DMS153 treated with DMSO at 0.1 percent for 48 hours (cell line): ENCODE measurements at regions not wholly inside any gene's neighbourhood (a gene's known extent, or its start where the extent isn't known, plus 50 kb on each side); places are given as distances from the start of the nearest gene placed in this dataset.

Experiments used
- DNase-seq: peaks from one replicate; lab custom pipeline; 2025; ENCODE audit not compliant: unreplicated experiment; lab: John Stamatoyannopoulos, UW

DNA sequence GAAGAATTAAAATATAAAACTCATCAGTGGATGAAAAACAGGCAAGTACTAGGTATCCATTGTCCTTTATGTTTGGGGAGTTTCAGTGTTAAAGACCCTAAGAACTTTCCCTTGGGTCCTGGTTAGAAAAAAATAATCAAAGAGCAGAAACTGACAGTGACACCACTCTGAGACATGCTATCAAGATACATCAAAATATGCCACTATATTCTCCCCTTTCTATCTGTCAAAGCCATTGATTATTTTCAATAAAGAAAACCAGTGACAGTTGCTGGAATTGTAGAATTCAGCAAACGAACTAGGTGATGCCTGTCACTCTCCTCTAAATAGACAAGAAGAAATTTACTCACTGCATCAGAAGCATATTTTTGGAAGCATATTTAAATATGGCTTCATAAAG lies 496.7 kb upstream of the CFAP20DC start:
- DNase-seq: no peak

DNA sequence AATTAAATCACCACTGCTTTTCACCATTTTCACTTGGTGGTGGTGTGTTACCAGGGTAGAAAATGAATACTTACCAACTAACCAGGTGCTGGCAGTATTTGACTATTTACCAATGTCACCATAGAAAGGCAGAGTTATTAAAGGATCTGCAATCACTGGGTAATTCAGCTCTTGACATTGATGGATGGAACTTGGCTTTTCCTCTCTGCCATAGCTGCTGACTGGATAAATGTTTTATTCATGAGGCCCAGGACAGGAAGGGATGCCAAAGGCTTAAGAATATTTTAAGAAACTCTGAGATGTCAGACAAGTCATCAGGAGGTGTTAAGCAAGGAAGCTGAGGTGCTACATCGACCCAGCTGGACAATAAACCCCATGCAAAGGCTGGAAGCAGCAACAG lies 495.5 kb upstream of the CFAP20DC start:
- peak; percentile 10 for DNase-seq

DNA sequence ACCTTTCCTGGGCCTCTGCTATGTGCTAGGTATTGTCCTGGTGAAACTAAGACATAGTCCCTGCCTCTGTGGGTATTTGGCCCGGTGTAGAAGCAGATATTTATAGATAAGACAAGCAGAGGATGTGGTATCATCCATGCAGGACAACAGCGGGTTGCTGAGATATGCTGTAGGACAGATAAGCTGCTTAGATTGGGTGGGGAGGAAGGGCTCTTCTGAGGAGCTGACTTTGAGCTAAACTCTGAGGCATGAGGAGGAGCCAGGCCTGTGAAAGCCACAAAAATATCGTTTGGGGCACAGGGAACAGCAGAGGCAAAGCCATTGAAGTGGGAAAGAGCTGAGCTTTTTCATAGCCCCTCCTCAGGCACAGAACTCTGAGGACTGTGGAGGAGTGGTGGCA lies 492.5 kb upstream of the CFAP20DC start:
- no peak for DNase-seq

DNA sequence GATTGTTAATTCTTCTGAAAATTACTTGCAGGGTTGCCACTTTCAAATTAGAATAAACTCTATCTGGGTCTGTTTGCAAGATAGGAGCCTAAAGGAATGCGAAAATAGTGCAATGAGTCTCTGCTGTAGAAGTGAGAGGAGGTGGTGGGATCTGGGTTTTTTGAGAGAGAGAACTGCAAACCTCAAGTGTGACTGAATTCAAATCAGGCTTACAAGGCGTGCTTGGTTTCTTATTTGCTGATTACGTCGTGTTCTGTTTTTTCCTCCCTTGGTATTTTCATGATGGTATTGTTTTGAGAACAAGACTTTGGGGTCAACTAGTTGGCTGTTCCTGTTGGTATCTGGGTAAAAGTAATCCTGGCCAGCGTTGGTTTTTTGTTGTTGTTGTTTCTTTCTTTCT lies 490.9 kb upstream of the CFAP20DC start:
- no peak for DNase-seq

DNA sequence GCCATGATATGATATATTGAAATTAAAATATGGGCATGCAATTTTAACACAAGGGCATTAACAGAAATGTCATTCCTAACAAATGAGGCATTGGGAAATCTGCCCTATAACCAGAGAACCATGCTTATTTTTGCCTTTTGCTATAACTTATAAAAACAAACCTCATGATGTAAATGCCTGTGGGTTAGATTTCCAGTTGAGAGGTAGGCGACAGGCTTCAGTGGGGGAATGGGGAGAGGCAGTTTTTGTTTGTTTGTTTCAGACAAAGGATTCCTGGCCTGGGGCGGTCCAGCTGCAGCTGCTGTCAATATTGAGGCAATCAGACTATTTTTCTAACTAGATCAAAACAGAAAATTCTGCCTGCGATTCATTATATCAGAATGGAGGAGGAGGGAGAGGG lies 490.4 kb upstream of the CFAP20DC start:
- no peak for DNase-seq

DNA sequence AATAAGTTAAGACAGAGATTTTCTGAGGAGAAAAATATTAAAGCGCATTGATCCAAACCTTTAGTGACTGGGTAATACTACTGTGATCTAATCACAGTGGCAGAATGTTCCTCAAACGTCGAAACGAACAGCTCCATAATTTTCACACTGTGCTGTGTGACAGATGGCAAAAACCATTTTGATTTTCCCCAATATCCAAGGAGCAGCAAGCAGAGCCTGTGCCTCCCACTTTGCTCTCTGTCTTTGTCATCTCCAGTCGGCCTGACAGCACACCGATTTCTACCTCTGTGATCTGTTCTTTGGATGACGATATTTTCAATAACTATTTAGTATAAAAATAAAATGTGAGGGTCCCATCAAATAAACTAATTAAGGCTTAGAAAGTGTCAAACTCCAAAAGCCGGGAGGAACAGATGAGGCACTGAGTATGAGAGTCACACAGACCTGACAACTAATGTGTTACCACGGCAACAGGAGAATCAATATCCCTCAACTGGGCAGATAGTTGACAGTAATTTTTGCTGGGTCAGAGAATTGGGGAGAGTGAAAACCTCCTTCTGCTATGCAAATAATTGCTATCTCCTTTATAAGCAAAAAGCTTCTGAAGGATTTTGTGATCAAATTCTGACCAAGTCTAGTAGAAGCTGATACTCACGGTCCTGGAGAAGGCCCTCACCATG lies 489.1 kb upstream of the CFAP20DC start:
- no peak for DNase-seq

DNA sequence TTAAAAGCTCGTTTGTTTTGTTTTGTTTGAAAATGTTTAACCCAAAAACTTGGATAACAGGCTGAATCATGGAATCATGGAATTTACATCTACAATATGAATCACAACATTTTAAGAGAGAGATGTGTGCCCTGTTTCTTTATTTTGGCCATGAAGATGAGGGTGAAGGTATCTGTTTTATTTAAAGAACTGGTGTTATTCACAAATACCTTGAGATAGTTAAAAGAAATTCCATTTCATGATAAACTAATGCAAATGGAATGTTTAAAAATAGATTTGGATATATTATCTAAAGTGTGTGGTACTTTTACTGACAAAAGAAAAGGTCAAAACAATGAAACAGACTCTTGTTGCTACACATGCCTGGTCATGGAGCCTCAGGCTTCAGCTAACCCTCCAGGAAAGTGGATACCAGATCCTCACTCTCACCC lies 486.0 kb upstream of the CFAP20DC start:
- no peak for DNase-seq

DNA sequence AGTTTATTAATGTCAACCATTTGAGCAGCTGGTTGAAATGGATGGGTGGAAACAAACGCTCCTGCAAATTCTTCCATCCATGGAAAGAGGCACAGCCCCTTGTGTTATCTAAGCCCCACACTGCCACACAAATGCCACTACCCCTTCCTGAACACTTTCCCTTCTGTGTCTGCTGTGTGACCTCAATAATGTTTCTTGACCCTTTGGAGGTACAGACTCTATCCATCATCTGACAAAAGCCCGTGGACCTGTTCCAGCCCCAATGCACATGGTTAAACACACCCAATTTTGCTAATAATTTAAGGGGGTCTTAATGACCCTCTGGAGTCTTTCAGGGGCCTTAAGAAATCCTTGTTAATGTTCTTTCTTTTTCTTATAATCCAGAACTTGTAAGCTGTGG lies 482.2 kb upstream of the CFAP20DC start:
- DNase-seq: no peak

DNA sequence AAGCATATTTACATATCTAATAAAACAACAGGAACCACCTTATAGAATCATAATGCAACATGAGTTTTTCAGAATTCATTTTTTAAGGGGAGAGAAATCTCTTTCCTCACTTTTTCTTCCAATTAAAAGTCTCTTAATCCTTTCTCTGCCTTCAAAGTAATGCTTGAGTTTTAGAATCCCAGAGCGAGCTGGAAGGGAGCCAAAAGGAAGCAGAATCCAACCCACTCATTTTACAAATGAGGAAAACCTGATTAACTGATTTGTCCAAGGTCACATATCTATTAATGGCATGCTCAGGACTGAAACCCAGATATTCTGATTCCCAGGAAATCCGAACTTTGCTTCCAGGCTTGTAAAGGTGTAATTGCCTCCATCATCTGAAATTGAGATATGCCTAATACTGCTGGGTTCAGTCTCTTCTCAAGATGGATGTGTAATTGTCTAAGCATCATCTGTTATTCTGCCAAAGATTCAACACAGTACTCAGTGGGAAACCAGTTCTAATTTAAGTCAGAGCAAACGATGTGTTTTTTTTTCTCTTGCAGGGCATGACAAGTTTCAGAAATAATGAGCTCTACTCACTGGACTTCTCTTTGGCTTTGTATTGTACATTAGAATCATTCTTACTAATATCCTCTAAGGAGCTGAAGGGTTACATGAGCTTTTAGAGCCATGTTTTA lies 481.4 kb upstream of the CFAP20DC start:
- DNase-seq: no peak

DNA sequence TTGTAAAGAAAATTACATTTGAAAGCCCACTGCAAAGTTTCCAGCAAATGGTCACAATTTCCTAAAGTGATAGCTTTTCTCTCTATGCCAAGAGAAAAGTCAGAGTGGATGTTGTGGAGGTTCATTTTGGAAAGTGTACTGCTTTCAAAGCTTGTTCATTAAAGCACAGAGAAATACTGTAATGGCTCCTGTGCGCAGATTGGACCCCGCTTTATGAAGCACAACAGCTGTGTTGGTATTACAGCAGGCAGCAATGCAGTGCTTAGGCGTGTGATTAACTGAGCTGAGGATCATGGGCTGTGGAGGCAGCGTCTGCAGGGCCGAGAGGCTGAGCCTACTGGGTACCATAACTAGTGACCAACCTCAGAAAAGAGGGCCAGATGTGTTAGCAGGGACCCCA lies 478.4 kb upstream of the CFAP20DC start:
- DNase-seq: no peak

DNA sequence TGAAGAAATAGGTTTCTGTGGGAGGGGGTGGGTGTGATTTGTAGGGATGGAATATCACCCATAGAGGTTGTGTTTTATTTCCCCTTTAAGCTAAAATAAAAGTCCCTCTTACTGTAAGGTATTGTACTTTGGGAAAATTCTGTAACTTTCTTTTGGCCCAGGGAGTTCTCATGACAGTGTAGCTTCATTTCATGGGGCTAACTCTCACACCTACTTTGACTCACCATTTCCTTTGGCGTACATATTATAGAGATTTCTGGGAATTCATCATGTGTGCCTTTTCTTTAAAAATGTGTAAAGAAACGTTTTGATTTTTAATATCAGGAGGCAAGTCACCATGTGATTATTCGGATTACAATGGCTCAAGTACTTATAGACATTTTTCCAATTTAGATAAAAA lies 477.7 kb upstream of the CFAP20DC start:
- no peak for DNase-seq

DNA sequence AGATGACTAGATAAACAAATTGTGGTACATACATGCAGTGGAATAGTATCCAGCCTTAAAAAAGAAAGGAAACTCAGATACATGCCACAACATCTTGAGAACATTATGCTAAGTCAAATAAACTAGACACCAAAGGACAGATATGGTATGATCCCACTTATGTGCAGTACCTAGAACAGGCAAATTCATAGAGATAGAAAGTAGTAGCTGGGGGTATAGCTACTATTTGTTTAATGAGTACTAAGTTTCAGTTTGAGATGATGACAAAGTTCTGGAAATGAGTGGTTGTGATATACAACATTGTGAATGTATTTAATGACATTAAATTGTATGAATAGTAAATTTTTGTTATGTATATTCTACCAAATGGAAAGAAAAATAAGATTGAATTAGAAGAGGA lies 477.2 kb upstream of the CFAP20DC start:
- DNase-seq: no peak

DNA sequence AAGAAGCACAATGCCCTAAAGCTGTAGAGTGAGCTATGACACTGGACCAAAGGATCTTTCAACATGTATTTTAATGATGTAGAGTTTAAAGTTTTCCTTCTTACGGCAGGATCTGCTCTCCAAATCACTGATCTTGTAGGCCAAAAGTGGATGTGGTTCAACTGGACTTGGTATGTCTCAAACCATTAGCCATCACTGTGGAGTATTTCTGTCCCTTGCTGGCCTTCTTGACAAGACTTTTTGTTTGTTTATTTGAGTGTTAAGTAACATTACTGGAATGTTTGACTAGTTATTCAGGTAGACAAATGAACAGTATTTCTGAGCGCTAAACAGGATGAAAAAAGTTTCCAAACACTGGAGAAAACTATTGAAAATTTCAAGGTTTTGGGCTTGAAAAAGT lies 472.7 kb upstream of the CFAP20DC start:
- DNase-seq: no peak

DNA sequence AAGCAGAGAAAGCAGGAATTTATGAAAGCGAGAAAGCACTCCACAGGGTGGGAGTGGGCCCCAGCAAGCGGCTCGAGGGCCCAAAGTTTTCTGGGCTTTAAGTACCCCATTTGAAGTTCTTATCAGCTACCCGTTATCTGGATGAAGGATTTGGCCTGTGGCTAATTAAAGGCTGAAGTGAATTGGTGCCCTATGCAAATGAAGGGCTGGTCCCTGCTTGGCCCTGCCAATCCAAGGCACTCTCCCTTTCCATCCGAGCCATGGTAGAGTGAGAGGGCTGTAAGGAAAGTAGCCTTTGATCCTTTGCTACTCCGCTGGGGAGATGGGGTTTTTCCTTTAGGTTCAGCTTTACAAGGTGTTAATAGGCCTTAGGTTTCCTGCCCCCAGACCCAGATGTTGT lies 469.3 kb upstream of the CFAP20DC start:
- no peak for DNase-seq

DNA sequence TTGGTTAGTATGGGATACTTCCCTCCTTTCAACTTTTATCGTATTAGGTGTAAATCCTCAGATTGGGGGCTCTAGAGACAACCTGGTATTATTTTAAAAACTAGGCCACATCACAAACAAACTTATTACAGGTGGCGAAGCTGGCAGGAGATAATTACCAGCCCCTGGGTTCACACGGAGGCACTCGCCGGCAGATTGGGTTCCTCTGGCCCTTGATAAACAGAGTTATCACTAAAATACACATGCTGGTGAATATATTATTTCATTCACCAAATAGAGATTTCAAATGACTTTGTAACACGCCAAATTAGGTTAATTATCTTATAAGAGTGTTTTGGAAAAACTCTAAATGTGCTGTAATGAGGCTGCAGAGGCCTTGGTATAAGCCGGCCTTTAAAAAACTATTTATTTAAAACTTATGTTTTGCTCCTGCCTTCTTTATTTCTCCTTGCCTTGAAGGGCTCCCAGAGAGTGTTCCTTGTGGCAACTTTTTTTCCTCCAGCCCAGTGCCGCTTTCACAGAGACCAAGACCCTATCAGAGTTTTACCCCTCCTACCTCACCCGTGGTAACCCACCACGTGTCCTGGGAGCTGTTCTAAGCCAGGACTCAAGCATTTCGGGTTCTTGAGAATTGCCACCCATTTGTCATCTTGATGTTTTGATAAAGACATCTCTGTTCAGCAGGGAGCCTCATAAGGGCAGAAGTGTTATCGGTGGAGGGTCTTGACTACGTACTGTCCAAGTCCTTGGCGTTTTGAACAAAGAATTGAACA lies 468.6 kb upstream of the CFAP20DC start:
- no peak for DNase-seq

DNA sequence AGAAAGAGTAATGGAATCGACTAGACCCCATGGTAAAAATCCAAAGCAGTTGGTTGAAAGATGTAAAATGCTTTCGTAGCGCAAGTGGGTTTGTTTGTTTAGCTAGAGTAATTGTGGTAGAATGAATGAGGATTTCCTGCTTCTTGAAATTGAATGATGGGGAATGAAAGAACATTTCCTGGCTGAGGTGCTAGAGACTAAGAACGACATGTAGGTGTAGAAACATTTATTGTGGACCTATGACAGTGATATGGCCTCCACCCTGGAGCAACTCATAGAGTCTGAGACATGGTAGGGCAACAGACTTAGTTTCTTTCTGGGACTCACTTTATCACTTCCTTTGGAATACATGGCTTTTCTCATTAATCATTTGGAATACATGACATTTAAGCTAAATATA lies 467.6 kb upstream of the CFAP20DC start:
- DNase-seq: peak; percentile 18

DNA sequence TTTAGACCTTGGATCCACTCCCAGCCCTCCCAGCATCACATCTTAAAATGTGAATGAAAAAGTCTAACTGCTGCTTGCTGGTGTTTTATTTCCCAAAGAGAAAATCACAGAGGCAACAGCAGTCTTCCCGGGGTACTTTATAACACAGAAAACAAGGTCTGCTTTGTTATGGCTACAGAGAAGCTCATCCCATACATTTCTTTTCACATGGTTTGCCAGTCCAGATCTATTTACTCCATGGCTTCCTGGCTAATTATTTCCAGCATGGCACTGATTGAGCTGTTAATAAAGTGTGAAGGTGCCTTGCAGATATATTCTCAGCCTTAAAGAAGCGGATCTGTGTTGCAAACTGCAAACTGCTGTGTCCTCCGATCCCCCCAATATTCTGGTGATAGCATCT lies 466.1 kb upstream of the CFAP20DC start:
- DNase-seq: no peak

DNA sequence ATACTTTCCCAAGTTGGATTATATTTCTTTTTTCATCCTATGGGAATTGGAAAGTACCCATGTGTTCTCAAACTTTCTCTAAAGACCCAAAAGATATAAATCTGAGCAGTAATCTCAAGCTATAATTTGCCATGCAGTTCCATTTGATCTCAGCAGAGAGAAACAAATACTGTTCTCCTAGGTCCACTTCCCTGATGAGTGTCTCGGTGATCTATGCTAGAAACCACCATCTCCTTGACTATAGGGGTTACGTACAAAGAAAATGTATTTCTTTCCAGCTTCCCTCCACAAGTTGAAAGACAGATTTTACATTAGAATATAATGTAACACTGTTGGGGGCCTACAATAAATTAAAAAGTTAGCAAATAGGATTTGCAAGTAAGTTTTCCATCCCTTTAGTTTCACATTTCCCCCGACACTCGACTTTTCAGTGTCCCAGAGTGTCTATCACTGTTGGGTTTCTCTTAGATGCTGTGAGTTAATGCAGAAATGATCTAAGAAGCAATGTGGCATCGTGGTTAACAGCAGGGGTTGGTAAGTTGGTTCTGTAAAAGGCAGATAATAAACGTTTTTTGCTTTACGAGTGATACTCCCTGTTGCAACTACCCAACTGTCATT lies 465.1 kb upstream of the CFAP20DC start:
- DNase-seq: no peak

DNA sequence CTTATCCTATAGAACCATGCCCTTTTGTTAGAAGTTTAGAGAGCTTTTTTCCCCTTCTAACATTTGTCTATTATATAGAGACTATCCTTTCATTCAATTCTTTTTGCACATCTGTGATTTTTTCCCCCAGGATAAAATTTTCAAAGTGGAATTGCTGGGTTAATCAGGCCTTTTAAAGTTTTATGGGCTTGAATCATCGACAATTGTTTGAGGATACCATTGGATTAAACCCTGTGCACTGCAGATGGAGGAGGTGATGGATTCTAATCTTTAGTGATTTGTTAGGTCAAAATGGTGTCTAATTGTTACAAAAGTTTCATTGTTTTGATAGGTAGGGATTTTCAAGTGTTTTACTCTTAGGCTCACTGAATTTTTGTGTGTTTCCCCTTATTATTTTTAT lies 463.7 kb upstream of the CFAP20DC start:
- DNase-seq: no peak

DNA sequence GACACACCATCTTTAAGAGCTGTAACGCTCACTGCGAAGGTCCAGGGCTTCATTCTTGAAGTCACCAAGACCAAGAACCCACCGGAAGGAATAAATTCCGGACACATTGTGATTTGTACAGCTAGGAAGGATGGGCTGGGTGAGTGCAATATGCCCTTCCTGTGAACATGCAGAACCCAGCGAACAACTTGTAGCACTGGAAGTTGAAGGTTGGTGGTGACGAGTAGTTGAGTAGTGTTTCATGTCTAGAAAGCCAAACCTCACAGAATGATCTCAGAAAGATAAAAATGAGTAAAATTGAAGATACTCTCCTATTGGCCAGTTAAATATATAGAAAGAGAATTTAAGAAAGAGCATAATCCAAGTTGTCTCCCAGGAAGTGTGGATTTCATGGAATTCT lies 462.2 kb upstream of the CFAP20DC start:
- DNase-seq: no peak

DNA sequence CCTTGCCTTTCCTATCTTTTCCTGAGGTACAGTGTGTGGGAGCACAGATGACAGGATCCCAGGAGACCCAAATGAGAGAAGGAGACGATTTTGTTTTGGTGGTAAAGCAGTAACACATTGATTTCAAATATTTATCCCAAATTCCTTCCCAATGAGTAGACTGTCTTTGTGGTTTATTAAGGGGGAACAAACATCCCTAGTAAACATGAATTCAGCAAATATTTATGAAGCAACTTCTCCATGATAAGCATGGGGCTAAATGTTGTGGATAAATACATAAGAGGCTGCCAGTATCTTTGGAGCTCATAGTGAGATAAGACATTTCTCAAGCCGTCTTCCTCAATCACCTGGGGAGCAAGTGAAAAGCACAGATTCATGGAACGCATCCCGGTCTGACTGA lies 460.8 kb upstream of the CFAP20DC start:
- no peak for DNase-seq

DNA sequence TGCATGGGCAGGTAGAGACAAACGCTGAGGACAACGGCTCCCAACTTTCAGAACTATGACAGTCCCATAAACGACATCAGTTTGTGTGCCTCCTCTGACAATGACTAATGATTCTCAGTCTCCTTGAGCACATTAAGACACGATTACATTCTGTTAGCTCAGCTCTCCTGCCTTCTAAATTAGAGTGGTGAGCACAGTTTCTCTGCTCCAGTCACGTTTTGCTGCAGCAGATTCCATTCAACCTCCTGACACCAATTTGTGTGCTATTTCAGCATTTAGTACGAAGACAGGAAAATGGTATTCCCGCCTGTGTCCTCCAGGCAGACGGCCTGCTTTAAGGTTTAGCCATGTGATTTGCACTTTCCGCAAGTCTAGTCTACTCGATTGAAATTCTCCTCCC lies 458.4 kb upstream of the CFAP20DC start:
- DNase-seq: no peak
